SKM-1 treated with dmso at 0.1 percent for 144 hours (cell line): ENCODE measurements at regions not wholly inside any gene's neighbourhood (a gene's known extent, or its start where the extent isn't known, plus 50 kb on each side); places are given as distances from the start of the nearest gene placed in this dataset.

Experiments used
- DNase-seq: peaks from one replicate; lab custom pipeline; 2025; ENCODE audit not compliant: unreplicated experiment; lab: John Stamatoyannopoulos, UW

- DNase-seq: no peak
Observed at GRCh38 chr7:142606081-142606480, 143.2 kb upstream of the PRSS1 start.

GRCh38 chr7:142604671-142605070, 144.6 kb upstream of the PRSS1 start:
- DNase-seq: no peak

GRCh38 chr7:142603870-142604448, 145.3 kb upstream of the PRSS1 start:
- DNase-seq: peak; percentile 68

GRCh38 chr7:142602756-142603155, 146.5 kb upstream of the PRSS1 start:
- DNase-seq: no peak

- no peak for DNase-seq
Observed at GRCh38 chr7:142602183-142602582, 147.1 kb upstream of the PRSS1 start.

GRCh38 chr7:142598297-142598696, 151.0 kb upstream of the PRSS1 start:
- no peak for DNase-seq

- no peak for DNase-seq
Observed at GRCh38 chr7:142597547-142597946, 151.7 kb upstream of the PRSS1 start.

- no peak for DNase-seq
Observed at GRCh38 chr7:142595816-142596516, 153.3 kb upstream of the PRSS1 start.

- DNase-seq: no peak
Observed at GRCh38 chr7:142594078-142594477, 155.2 kb upstream of the PRSS1 start.

GRCh38 chr7:142593106-142593505, 156.2 kb upstream of the PRSS1 start:
- no peak for DNase-seq

- no peak for DNase-seq
Observed at GRCh38 chr7:142592664-142593063, 156.6 kb upstream of the PRSS1 start.

GRCh38 chr7:142592231-142592630, 157.0 kb upstream of the PRSS1 start:
- no peak for DNase-seq

GRCh38 chr7:142590830-142591457, 158.3 kb upstream of the PRSS1 start:
- no peak for DNase-seq

GRCh38 chr7:142590077-142590476, 159.2 kb upstream of the PRSS1 start:
- no peak for DNase-seq

- peak; percentile 91 for DNase-seq
Observed at GRCh38 chr7:142587578-142588191, 161.6 kb upstream of the PRSS1 start.

- DNase-seq: no peak
Observed at GRCh38 chr7:142586611-142587010, 162.7 kb upstream of the PRSS1 start.

- DNase-seq: no peak
Observed at GRCh38 chr7:142585425-142585824, 163.8 kb upstream of the PRSS1 start.

GRCh38 chr7:142584765-142585164, 164.5 kb upstream of the PRSS1 start:
- no peak for DNase-seq

GRCh38 chr7:142583446-142583845, 165.8 kb upstream of the PRSS1 start:
- no peak for DNase-seq

- no peak for DNase-seq
Observed at GRCh38 chr7:142582351-142582750, 166.9 kb upstream of the PRSS1 start.

GRCh38 chr7:142581341-142581740, 167.9 kb upstream of the PRSS1 start:
- peak; percentile 76 for DNase-seq

- DNase-seq: no peak
Observed at GRCh38 chr7:142579946-142580345, 169.3 kb upstream of the PRSS1 start.
